SK-N-MC (cell line): ENCODE measurements at regions not wholly inside any gene's neighbourhood (a gene's known extent, or its start where the extent isn't known, plus 50 kb on each side); places are given as distances from the start of the nearest gene placed in this dataset.

ENCODE experiments used
- DNase-seq: peaks from one replicate; pipeline ENCODE4 v3.0.0-alpha.2; 2011; ENCODE audit warnings: low read depth, low spot score
- H3K27ac ChIP-seq: fragments of 200-600 bp; sonication (generic); 2 replicates; pipeline ENCODE4 v1.5.1; 2016; ENCODE audit warnings: mixed run types
- H3K36me3 ChIP-seq: fragments of 200-600 bp; sonication (generic); 2 replicates; pipeline ENCODE4 v1.6.1; 2017; ENCODE audit warnings: antibody characterized with exemption, low read length, mixed read lengths; ENCODE audit not compliant: insufficient read depth
- H3K4me3 ChIP-seq: fragments of 200-600 bp; sonication (generic); 2 replicates; pipeline ENCODE4 v1.5.1; 2016
- H3K9ac ChIP-seq: fragments of 200-600 bp; sonication (generic); 2 replicates; pipeline ENCODE4 v1.8.0; 2017; ENCODE audit warnings: mixed run types, mixed read lengths; ENCODE audit not compliant: insufficient read length
- H3K9me3 ChIP-seq: fragments of 200-600 bp; sonication (generic); 2 replicates; pipeline ENCODE4 v1.6.1; 2017; ENCODE audit warnings: low read depth, mild to moderate bottlenecking, antibody characterized with exemption, low read length, moderate library complexity, mixed read lengths
- EZH2 ChIP-seq: fragments of 200-600 bp; sonication (generic); IDR thresholded peaks from one replicate; pipeline ENCODE4 v1.6.1; 2017; ENCODE audit warnings: antibody characterized with exemption
- FOXP2 ChIP-seq: optimal IDR thresholded peaks from 2 replicates; pipeline ENCODE3; 2011; ENCODE audit warnings: mild to moderate bottlenecking, moderate library complexity; ENCODE audit not compliant: insufficient read depth; ENCODE audit errors: extremely low read length, control extremely low read depth
- POLR2AphosphoS5 ChIP-seq: IDR thresholded peaks from 2 replicates; pipeline ENCODE4 v1.6.1; 2012; ENCODE audit warnings: mild to moderate bottlenecking, low read depth, low read length, borderline replicate concordance

DNA sequence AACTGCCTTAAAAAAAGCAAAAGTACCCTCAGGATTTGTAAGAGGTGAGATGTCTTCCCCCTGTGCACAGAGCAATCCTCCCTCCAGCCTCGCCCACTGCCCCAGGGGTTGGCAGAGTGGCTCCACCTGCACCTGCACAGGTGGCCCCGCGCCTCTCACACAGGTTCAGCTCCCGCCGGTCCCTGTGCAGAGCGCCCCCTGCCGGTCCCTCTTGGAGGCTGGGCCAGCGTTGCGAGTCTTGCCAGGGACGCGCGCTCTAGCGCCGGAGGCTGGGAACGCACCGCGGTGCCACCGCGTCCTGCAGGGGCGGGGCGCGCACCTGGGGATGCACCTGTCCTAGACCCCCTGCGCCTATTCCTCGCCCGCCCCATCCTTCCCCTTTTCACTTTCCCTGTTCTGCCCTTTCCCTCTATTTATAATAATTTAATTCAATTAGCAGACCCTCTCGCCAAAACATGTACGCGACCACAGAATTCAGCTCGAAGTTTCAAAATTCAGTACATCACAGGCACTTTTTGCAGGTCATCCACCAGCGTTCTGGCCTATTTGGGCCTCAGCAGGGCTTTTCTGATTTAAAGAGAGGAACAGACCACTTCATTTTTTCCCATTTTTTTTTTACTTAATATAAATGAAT, 618.6 kb downstream of the AACS start:
- TF ChIP-seq EZH2 (no peak), POLR2AphosphoS5 (no peak), FOXP2 (no peak)
- H3K36me3 ChIP-seq = no peaks in the 10 kb centered on the region

DNA sequence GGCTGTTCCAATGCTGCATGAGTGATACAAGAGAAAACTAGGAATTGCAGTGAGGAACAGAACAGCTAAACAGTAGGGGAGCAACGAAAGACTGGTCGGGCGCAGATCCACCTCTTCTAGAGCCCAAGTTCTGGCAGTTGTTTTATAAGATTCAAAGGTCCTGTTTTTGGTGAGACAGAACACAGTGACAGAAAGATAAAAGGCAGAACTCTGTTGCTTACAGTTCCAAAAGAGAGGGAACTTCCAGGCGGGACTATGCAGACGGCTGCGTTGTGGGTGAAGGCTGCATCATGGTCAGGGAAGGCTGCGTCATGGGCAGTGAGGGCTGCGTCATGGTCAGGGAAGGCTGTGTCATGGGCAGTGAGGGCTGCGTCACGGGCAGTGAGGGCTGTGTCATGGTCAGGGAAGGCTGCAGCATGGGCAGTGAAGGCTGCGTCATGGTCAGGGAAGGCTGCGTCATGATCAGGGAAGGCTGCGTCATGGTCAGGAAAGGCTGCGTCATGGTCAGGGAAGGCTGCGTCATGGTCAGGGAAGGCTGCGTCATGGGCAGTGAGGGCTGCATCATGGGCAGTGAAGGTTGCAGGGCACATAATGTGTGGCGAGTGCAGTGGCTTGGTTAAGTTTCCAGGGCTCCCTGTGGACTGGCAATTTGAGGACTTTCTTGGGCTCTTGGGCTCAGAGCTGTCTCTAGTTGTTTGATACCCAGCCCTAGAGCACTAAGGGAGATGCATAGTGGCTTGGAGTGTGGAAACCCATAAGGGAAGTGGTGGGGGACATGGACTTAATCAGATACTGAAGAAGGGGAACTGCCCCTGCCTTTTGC, 619.9 kb downstream of the AACS start:
- Histone ChIP-seq H3K9ac (peak overlapping the region; percentile 28), H3K27ac (peak overlapping the region; percentile 95)
- TF ChIP-seq EZH2 = no peak
- TF ChIP-seq POLR2AphosphoS5 = no peak
- TF ChIP-seq FOXP2 = no peak

More for the DNA sequence above, 618.6 kb downstream of the AACS start:
- Histone ChIP-seq H3K4me3 (no peak overlapping the region), H3K9me3 (no peaks in the 10 kb centered on the region), H3K27ac (no peak overlapping the region), H3K9ac (no peak overlapping the region)
- no peak for DNase-seq

DNA sequence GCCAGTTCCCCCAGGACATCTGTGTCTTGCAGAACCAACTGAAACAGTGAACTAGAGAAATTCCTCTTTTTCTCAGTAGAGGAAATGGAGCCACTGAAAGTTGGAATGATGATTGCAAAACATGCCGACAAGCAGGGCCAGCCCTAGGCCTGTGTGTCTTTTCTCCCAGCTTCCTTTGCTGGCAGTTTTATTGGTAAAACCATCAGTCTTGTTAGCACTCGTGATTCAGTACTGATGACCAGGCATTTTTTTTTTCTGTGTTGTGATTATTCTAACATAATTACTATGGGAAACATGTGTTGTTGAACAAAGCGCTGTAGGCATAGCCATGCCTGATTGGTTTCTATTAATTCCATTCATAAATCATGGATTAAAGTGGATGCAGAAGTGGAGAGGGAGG, 620.7 kb downstream of the AACS start:
- TF ChIP-seq EZH2 (no peak), FOXP2 (peak; percentile 18), POLR2AphosphoS5 (peak; percentile 64; the same call in 1 of the 2 replicates)
- Histone ChIP-seq H3K9ac (peak overlapping the region; percentile 28), H3K4me3 (peak overlapping the region; percentile 51), H3K36me3 (no peaks in the 10 kb centered on the region), H3K9me3 (no peaks in the 10 kb centered on the region), H3K27ac (peak overlapping the region; percentile 95)
- DNase-seq = peak; percentile 90

More for the DNA sequence above, 619.9 kb downstream of the AACS start:
- peak overlapping the region; percentile 51 for H3K4me3 ChIP-seq
- H3K9me3 ChIP-seq = no peaks in the 10 kb centered on the region
- no peaks in the 10 kb centered on the region for H3K36me3 ChIP-seq
- DNase-seq = no peak

DNA sequence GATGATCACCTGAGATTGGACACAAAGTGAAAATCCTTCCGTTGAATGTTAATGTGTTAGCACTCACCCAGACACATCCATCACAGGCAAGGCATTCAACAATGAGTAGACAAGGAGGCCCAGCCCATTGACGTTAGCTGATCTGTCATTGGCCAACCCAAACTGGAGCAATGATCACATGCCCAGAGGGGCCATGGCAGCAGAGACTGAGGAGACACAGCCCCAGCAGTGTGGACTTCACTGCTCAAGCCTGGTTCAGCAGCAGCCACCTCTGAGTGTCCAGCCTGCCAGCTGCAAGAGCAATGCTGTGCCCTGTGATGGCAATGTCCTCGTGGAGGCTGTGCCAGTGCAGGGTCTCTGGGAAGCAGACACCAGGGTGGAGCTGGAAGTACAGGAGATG, 622.2 kb downstream of the AACS start:
- Histone ChIP-seq H3K9me3 (no peaks in the 10 kb centered on the region), H3K4me3 (no peak overlapping the region), H3K36me3 (no peaks in the 10 kb centered on the region), H3K9ac (no peak overlapping the region), H3K27ac (no peak overlapping the region)
- no peak for TF ChIP-seq POLR2AphosphoS5
- no peak for DNase-seq

DNA sequence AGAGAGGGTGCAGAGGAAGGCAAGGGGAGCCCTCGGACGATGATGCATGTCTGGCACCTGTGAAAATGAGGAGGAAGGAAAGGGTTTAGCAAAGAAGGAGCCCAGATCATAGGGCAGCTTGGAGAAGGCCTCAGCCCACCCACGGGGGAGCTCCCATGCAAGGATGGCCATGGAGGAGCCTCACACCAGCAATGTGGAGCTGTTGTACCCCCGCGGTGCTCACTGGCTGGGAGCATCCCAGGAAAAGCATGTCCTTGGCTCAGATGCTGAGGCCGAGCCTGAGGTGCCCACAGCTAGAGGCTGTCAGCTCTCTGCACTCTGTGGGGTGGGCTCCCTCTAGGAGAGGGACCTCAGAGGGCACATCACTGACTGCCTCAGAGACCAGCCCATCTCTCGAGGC, 622.6 kb downstream of the AACS start:
- no peak overlapping the region for H3K27ac ChIP-seq
- H3K9ac ChIP-seq = no peak overlapping the region
- no peaks in the 10 kb centered on the region for H3K36me3 ChIP-seq
- no peak for DNase-seq
- no peaks in the 10 kb centered on the region for H3K9me3 ChIP-seq
- TF ChIP-seq EZH2 (no peak), POLR2AphosphoS5 (no peak), FOXP2 (no peak)
- H3K4me3 ChIP-seq = no peak overlapping the region

DNA sequence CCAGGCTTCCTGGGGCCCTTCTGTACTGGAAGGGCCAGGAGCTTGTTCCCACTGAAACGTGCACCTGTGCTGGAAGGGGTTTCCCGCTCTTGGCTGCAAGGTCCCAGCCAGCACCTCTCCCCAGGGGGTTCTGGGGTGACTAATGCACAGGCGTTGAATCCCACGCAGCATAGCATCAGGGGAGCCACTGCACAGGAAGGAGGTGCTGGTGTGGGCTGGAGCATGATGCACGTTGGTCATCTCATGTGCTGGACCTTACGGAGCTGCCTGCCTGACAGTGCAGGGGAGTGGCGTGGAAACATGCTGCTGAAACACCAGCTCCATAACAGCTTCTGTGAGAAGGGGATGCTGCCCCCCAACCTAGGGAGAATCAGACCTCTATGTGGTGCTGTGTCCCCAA, 623.0 kb downstream of the AACS start:
- Histone ChIP-seq H3K9me3 (no peaks in the 10 kb centered on the region), H3K9ac (no peak overlapping the region), H3K36me3 (no peaks in the 10 kb centered on the region), H3K27ac (no peak overlapping the region), H3K4me3 (no peak overlapping the region)
- TF ChIP-seq EZH2 (no peak), POLR2AphosphoS5 (no peak), FOXP2 (no peak)
- DNase-seq = no peak

DNA sequence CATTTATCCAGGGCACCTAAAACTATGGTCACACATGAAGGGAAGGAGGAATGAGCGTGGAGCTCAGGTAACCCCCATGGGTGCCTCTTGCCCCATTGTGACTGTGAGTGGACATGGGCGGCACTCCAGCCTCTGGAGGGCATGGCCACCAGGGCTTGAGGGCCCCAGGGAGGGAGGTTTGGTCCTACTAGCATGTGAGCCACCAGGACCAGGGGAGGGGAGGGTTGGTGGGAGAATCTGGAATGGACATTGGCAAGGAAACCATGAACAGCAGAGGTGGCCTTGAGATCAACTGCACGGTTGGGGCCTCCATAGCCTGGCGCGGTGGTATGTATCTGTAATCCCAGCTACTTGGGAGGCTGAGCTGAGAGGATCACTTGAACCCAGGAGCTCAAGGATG, 623.6 kb downstream of the AACS start:
- no peak overlapping the region for H3K4me3 ChIP-seq
- TF ChIP-seq FOXP2 = no peak
- no peak for TF ChIP-seq EZH2
- no peak for TF ChIP-seq POLR2AphosphoS5
- H3K36me3 ChIP-seq = no peaks in the 10 kb centered on the region
- no peak overlapping the region for H3K27ac ChIP-seq
- no peak for DNase-seq
- H3K9ac ChIP-seq = no peak overlapping the region
- H3K9me3 ChIP-seq = no peaks in the 10 kb centered on the region

DNA sequence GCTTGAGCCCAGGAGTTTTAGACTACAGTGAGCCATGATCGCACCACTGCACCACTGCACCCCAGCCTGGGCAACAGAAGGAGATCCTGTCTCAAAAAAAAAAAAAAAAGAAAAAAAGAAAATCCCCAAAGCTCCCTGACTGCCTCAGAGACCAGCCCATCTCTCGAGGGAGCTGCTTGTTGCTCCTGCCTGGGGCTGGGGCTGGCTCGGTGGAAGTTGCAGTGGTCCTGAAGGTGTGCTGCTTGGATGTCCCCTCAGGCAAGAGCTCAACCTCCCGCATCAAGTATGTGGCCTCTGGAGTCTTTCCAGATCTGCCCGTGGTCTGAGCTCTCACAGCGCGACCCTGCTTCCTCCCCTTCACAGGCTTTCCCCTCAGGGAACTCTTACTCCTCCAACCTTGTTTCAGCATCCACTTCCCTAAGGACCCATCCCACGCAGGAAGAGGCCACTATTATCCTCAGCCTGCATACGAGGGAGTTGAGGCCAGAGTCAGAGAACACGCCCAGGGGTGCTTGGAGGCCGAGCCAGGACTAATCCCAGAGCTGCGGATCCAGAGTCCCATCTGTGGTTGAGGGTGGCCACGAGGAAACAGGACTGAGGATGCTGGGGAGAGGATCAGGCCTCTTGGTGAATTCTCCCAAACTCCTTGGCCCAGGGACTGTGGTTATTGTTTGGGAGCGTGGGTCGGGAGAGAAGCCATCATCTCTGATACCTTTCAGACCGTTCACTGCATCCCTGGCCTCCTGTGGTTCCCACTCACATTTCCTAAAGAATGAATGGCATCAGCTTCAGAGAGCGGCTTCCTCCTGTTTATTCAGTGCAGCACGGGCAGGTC, 624.6 kb downstream of the AACS start:
- Histone ChIP-seq H3K4me3 (no peak overlapping the region), H3K36me3 (no peaks in the 10 kb centered on the region), H3K9me3 (no peaks in the 10 kb centered on the region), H3K27ac (no peak overlapping the region), H3K9ac (no peak overlapping the region)
- no peak for DNase-seq
- TF ChIP-seq EZH2 (no peak), FOXP2 (no peak), POLR2AphosphoS5 (no peak)
